GM12864 (cell line): ENCODE measurements at regions not wholly inside any gene's neighbourhood (a gene's known extent, or its start where the extent isn't known, plus 50 kb on each side); places are given as distances from the start of the nearest gene placed in this dataset.

Source experiments
- DNase-seq: peaks from one replicate; pipeline ENCODE4 v3.0.0-alpha.2; 2011; ENCODE audit warnings: low read depth
- H3K4me3 ChIP-seq: 2 replicates; pipeline ENCODE4 v1.5.1; 2011; ENCODE audit warnings: mild to moderate bottlenecking, low read depth, low read length, control low read depth
- CTCF ChIP-seq: IDR thresholded peaks from 2 replicates; pipeline ENCODE4 v1.5.1; 2011; ENCODE audit warnings: low read depth, mild to moderate bottlenecking, moderate library complexity, low read length, control low read depth, inconsistent platforms; ENCODE audit errors: missing control alignments

GRCh38 chr1:228987286-228987685, 252.0 kb downstream of the RHOU start:
- no peak for TF ChIP-seq CTCF
- no peak for DNase-seq
- no peak overlapping the region for H3K4me3 ChIP-seq

- TF ChIP-seq CTCF = no peak
- DNase-seq = no peak
- no peak overlapping the region for H3K4me3 ChIP-seq
Observed at GRCh38 chr1:228987736-228988506, 252.6 kb downstream of the RHOU start.

GRCh38 chr1:228988664-228989063, 253.4 kb downstream of the RHOU start:
- no peak for DNase-seq
- TF ChIP-seq CTCF = no peak
- H3K4me3 ChIP-seq = no peak overlapping the region

GRCh38 chr1:228989176-228989575, 253.9 kb downstream of the RHOU start:
- no peak for TF ChIP-seq CTCF
- no peak for DNase-seq
- H3K4me3 ChIP-seq = no peak overlapping the region

GRCh38 chr1:228989676-228989991, 254.4 kb downstream of the RHOU start:
- H3K4me3 ChIP-seq = no peak overlapping the region
- TF ChIP-seq CTCF = no peak
- no peak for DNase-seq

GRCh38 chr1:228989992-228990827, 254.9 kb downstream of the RHOU start:
- TF ChIP-seq CTCF = no peak
- no peak overlapping the region for H3K4me3 ChIP-seq
- DNase-seq = no peak
